ENCODE measurements at regions not wholly inside any gene's neighbourhood (a gene's known extent, or its start where the extent isn't known, plus 50 kb on each side); places are given as distances from the start of the nearest gene placed in this dataset.

DNA sequence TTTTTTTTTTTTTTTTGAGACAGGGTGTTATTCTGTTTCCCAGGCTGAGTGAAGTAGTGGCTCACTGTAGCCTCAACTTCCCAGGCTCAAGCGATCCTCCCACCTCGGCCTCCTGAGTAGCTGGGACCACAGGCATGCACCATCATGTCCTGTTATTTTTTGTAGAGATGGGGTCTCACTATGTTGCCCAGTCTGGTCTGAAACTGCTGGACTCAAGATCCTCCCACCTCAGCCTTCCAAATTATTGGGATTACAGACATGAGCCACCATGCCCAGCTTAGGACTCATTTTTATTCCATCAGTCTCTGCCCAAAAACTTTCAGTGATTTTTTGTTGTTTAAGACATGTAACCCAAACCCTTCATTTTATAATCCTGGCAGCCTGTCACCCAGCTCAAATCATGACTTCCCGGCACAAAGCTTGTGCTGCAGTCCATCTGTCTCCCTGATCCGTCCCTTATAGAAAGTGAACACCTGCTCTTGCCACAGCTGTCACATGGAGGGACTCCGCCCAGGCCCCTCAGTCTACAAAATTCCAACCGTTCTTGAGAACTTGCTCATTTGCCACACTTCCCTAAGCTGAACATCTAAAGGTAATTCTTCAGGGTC lies 183.9 kb upstream of the JARID2 start:
- no peak for DNase-seq (ENCODE audit: low spot score)

GRCh38 chr6:15062516-15063252 lies 183.2 kb upstream of the JARID2 start:
- no peak for DNase-seq (ENCODE audit: low spot score)

DNA sequence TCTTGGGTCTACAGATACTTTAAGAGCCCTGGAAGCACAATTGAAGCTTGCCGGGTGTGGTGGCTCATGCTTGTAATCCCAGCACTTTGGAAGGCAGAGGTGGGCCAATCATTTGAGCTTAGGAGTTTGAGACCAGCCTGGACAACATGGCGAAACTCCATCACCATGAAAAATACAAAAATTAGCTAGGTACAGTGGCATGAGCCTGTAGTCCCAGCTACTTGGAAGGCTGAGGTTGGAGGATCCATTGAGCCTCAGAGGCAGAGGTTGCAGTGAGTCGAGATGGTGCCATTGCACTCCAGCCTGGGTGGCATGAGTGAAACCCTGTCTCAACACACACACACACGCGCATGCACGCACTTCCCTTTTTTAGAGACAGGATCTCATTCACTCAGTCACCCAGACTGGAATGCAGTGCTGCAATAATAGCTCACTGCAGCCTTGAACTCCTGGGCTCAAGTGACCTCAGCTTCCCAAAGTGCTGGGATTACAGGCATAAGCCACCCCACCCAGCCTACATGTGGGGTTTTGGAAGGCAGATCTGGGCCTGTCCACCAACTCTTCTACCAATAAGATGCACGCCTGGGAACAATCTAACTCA lies 182.5 kb upstream of the JARID2 start:
- DNase-seq (ENCODE audit: low spot score) = peak; percentile 33

GRCh38 chr6:15065261-15065989 lies 180.4 kb upstream of the JARID2 start:
- DNase-seq (ENCODE audit: low spot score) = no peak

DNA sequence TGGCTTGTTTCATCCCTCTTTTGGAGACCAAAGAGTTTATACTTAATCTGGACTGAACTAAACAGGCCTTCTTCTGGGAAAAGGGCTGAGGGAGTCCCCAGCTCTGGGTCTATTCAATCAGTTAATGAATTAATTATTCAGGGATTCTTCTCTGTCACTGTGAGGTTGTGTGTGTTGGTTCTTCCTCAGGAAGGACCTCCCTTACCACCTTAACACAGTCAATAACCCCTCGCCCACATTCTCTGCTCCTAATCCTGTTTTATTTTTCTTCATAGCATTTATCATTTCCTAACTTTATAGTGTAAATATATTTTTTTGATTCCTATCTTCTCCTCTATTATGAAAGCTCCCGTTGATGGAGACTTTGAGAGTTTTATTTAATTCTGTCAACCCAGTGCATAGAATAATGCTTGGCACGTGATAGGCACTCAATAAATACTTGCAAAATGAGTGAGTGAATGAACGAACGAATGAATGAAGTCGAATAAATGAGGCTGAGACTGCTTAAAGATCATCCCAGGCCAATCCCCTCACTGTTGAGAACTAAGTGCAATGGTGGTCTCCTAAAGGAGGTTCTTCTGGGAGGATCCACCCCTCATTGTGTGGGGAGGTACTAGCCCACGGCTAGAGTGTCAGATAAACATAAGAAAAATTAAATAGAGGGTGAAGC lies 179.6 kb upstream of the JARID2 start:
- DNase-seq (ENCODE audit: low spot score) = no peak

- peak; percentile 54 for DNase-seq (ENCODE audit: low spot score)
Observed at GRCh38 chr6:15073344-15073789, 172.5 kb upstream of the JARID2 start.

GRCh38 chr6:15073883-15074465 lies 171.9 kb upstream of the JARID2 start:
- peak; percentile 54 for DNase-seq (ENCODE audit: low spot score)

GRCh38 chr6:15074806-15075205 lies 171.1 kb upstream of the JARID2 start:
- DNase-seq (ENCODE audit: low spot score) = no peak

DNA sequence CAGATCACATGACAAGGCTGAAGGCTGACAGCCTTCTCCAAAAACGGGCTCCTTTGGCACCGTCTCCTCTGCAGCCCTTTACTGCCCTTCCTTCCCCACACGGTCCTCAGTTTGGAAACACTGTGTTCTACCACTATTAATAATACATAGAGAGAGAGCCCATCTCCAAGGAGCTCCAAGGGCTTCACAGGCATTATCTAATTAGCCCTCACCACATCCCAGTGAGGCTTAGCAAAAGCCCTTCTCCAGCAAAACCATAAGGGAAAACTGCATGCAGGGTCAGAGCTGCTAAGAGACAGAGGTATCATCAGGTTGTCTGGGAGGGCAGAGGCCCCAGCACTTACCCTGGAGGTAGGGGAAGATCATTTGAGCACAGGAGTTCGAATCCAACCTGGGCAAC lies 169.3 kb upstream of the JARID2 start:
- DNase-seq (ENCODE audit: low spot score) = no peak

DNA sequence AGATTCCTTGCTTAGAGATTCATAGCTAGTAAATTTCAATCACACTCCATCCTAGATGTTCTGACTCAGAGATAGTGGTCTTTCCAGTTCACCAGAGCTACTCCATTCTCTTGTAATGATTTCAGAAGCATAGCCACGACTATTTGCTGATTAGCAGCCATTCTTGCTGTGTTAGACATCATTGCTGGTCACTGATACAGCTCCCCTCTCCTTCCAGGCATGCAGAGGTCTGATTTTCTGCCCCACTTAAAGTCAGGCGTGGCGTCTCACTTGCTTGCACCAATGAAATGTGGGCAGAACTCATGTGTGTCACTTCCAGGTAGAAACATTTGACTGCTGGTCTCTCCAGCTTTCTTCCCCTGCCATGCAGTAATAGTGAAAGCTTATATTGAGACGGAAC lies 168.9 kb upstream of the JARID2 start:
- DNase-seq (ENCODE audit: low spot score) = no peak

- DNase-seq (ENCODE audit: low spot score) = no peak
Observed at GRCh38 chr6:15077961-15078360, 167.9 kb upstream of the JARID2 start.

GRCh38 chr6:15079288-15079817 lies 166.5 kb upstream of the JARID2 start:
- DNase-seq (ENCODE audit: low spot score) = no peak

DNA sequence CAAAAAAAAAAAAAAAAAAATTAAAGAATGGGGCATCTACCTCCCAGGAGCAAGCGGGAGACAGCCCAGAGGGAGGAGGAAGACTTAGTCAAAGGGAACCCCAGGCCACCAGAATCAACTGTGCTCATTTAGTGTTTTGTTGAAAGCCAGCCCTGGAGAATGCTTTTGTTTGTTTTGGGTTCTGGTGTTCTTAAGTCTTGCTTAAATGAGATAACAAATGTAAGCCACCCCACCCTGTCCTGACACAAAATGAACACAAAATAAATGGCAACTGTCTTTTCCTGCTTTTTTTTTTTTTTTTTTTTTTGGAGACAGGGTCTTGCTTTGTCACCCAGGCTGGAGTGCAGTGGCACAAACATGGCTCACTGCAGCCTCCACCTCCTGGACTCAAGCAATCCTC lies 165.0 kb upstream of the JARID2 start:
- no peak for DNase-seq (ENCODE audit: low spot score)

DNA sequence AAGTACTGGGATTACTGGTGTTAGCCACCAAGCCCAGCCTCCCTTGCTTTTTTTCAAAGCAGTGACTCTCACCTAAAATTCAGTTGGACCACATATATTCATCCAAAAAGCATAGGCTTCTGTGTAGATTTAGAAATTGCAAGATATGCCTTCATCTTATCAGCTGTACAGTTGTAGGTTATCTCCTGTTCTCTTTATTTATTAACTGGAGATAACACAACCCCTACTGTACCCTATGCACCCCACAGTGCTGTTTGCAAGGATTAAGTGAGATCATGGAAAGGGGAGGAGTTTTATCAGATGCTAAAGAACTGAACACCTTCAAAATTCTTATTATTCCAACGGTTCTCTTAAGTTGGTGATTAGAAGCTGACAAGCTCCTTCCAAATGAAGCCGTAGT lies 164.4 kb upstream of the JARID2 start:
- DNase-seq (ENCODE audit: low spot score) = no peak

GRCh38 chr6:15082708-15083107 lies 163.2 kb upstream of the JARID2 start:
- no peak for DNase-seq (ENCODE audit: low spot score)

DNA sequence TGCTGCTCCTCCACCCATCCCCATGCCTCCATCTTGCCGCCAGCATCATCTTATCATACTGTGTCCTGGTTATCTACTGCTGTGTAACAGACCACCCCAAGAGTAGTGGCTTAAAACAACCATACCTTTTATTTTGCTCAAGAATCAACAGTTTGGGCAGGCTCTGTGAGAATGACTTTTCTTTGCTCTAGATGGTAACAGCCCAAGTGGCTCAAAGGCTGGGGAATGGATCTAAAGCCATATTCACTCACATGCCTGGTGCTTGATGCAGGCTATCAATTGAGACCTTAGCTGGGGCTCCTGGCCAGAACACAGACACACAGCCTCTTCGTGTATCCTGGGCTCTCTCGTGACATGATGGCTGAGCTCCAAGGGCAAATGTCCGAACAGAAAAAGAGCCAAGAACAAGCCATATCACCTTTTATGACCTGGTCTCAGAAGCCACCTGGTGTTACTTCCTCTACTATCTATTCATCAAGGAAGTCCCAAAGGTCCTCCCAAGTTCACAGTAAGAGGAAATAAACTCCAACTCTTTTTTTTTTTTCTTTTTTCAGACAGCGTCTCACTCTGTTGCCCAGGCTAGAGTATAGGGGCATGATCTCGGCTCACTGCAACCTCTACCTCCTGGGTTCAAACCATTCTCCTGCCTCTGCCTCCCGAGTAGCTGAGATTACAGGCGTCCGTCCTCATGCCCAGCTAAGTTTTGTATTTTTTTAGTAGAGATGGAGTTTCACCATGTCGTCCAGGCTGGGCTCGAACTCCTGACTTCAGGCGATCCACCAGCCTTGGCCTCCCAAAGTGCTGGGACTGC lies 159.3 kb upstream of the JARID2 start:
- DNase-seq (ENCODE audit: low spot score) = no peak

DNA sequence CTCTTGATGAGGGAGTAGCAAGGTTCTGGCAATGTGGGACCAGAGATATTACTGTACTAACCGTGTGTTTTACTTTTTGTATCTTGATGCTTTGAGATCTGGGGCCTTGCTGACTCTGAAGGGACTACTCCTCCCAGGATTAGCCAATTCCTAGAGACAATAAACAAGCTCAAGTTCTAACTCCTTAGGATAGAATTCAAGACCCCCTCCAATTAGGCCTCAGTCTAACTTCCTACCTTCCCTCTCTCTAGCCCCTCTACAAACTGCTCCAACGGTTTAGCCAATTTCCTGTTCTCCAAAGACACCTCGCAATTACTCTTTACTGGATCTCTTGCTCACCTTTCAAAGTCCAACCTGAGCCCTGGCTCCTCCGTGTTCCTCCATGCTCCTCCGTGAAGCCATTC lies 158.7 kb upstream of the JARID2 start:
- no peak for DNase-seq (ENCODE audit: low spot score)

- DNase-seq (ENCODE audit: low spot score) = no peak
Observed at GRCh38 chr6:15088904-15089568, 156.8 kb upstream of the JARID2 start.

DNA sequence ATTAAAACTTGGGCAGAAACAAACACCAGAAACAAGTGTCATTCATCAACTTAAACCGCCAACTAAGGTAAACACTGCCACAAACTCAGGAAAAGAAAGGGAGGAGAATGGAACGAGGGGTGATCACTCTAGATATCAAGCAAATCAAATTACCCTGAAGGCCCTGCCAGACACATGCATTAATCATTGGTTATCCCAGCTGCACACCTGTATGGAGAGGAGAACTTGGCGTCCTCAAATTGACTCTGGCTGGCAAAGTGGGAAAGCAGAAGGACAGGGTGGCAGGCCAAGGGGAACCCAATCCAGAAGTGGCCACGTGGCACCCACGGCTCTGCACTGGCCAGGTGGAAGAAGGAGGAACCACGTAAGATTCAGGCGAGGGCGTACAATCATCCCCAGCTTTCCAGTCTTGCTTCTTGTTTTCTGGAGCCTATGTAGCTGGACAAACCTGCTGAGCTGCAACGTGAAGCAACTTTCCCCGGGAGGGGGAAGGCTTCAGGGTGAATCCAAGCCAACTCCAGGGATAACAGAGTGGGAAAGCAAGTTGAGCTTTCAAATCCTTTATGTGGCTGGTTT lies 156.2 kb upstream of the JARID2 start:
- no peak for DNase-seq (ENCODE audit: low spot score)

GRCh38 chr6:15090145-15090579 lies 155.7 kb upstream of the JARID2 start:
- no peak for DNase-seq (ENCODE audit: low spot score)

All from Ammon's horn (tissue), 1 donor.